D341Med (cell line): ENCODE measurements at regions not wholly inside any gene's neighbourhood (a gene's known extent, or its start where the extent isn't known, plus 50 kb on each side); places are given as distances from the start of the nearest gene placed in this dataset.
A peak's percentile ranks its signal among the peaks of the same experiment; 100 is the strongest.

ENCODE experiments used
- DNase-seq: peaks from one replicate; pipeline ENCODE4 v3.0.0; 2012; ENCODE audit warnings: low spot score

GRCh38 chr6:126747728-126748540 is 370.5 kb upstream of the RSPO3 start:
- DNase-seq: no peak

- no peak for DNase-seq
Measured at GRCh38 chr6:126753606-126754005, 364.9 kb upstream of the RSPO3 start.

DNA sequence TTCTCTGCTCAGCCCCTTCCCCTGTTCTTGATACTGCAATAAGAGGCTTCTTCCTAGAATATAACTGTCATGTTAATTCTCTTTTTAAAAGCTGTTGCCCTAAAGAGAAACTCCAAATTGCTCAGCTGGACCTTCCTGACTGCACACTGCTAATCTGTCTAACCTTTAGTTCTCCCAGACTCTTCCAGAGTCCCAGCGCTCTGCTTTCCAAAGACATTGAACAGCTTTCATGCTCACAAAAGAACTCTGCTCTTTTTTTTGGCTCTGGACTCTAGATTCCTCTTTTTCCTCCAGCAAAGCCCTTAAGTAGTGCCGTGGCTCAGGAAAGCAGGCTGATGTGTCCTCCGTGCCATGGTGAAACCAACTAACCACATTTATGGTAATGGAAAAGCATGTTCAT is 356.6 kb upstream of the RSPO3 start:
- DNase-seq: no peak

DNA sequence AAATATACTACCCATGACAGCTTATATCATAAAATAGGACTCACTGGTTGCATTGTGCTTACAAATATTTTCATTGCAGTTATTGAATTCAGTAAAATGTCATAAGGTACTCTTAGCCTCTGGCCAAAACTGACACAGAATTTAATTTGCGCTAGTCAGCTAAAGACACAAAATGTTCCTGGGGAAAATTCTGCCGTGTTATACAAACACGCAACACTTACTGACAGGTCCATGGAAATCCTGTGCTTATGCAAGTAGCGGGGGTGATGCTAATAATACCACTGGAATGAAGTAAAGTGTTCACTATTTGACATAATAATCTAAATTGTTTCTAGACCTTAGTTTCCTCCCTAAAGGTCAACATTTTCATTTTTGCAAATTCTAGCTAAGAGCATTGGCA is 354.4 kb upstream of the RSPO3 start:
- no peak for DNase-seq

DNA sequence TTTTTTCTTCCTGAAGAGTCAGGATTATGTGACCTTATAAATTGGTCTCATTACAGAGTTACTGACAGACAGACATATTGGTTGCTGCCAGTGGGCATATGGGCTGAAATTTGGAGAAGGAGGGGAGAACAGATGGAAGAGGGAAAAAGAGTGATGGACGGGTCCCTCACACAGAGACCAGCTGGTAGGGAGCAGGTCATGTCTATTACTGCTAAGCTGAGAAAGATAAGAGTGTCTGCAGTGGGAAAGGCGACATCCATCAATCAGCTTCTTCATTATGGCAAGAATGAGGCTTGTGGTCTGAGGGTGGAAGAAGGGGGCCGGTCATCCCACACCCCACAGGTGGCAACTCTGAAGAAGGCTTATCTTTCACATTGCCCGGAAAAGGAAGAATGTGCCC is 353.8 kb upstream of the RSPO3 start:
- DNase-seq: no peak

DNA sequence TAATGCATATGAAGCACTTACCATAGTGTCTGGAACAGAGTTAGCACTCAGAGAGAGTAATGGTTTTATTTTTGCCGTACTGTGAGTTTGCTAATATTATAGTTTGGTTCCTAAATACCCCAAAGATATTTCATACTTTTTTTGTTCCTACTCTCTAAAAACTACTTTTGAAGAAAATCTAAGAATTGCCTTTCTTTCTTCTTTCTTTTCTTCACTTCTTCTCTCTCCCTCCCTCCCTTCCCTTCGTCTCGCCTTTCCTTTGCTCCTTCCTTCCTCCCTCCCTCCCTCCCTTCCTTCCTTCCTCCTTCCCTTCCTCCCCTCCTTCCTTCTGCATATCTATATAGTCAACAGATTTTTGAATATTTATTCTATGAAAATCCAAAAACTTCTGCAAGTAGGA is 351.7 kb upstream of the RSPO3 start:
- DNase-seq: no peak

- DNase-seq: no peak
Measured at GRCh38 chr6:126767711-126768110, 350.8 kb upstream of the RSPO3 start.

- no peak for DNase-seq
Measured at GRCh38 chr6:126770176-126770575, 348.3 kb upstream of the RSPO3 start.

- no peak for DNase-seq
Measured at GRCh38 chr6:126773112-126773805, 345.2 kb upstream of the RSPO3 start.

DNA sequence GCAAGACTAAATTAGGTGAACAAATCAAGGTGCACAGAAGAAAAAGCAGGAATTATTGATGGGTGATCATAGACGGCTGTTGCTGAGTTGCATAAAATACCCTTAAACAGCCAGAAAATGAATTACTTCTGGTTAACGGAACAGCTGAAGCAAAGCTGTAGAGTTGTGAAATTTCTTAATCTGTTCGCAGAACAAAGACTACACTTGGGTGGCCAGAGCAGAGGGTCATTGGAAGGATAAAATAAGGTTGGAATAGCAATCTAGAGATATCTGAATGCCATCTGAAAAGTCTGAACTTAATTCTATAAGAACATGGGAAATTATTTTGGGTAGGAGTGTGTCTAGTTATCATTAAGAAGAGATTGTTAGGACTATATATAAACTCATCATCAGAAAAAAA is 339.1 kb upstream of the RSPO3 start:
- DNase-seq: no peak

- DNase-seq: no peak
Measured at GRCh38 chr6:126781582-126781981, 336.9 kb upstream of the RSPO3 start.

DNA sequence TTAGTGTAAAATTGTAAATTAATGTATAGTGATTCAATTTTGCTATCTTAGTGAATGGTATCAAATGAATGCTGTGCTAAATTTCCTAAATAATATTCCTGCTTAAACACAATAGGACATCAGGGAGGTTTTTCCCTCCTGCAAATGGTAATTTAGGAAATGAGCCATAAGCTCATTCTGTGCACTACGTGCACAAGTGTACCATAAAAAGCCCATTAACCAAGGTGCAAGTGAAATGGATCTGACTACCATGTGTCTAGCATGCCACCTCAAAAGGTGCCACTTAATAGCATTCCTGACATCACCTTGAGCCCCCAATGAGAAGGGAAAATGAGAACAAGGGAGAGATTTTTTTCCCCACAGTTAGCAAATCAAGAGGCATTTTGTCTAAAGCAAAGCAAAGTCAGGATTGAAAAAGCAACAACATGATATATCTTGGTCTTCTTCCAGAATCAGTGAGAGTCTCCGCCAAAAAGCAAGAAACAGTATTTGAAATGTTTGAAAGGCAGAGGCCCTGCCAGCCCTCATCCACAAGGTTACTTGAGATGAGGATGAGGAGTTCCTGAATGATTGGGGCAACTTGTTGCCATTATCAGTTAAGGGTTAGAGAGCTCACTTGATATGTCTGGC is 334.2 kb upstream of the RSPO3 start:
- DNase-seq: no peak

- DNase-seq: no peak
Measured at GRCh38 chr6:126786262-126786661, 332.2 kb upstream of the RSPO3 start.

DNA sequence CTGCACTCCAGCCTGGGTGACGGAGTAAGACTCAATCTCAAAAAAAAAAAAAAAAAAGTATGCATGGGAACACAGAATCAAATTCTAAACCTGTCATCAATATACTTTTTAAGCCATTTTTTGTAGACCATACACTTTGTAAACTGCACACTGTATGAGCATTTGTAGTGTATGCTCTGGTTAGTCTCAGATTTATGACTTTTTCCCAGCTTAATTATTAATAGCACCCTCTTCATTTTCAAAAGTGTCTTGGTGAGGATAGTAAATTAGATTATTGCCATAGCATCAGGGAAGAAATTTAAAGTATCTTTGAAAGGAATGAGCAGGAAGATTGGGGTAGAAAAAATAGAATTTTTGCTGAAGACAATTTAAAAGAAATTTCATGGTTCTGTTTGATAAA is 330.8 kb upstream of the RSPO3 start:
- DNase-seq: no peak

GRCh38 chr6:126788861-126789365 is 329.6 kb upstream of the RSPO3 start:
- no peak for DNase-seq

- no peak for DNase-seq
Measured at GRCh38 chr6:126792340-126793085, 326.0 kb upstream of the RSPO3 start.

GRCh38 chr6:126795161-126795560 is 323.3 kb upstream of the RSPO3 start:
- no peak for DNase-seq

- no peak for DNase-seq
Measured at GRCh38 chr6:126797981-126798380, 320.5 kb upstream of the RSPO3 start.

- no peak for DNase-seq
Measured at GRCh38 chr6:126803769-126804168, 314.7 kb upstream of the RSPO3 start.

- peak; percentile 59 for DNase-seq
Measured at GRCh38 chr6:126804332-126805064, 314.0 kb upstream of the RSPO3 start.

GRCh38 chr6:126805861-126806260 is 312.6 kb upstream of the RSPO3 start:
- DNase-seq: no peak

GRCh38 chr6:126807876-126808275 is 310.6 kb upstream of the RSPO3 start:
- DNase-seq: no peak
